SK-N-MC (cell line): ENCODE measurements at regions not wholly inside any gene's neighbourhood (a gene's known extent, or its start where the extent isn't known, plus 50 kb on each side); places are given as distances from the start of the nearest gene placed in this dataset.

Experiments used
- EZH2 ChIP-seq: fragments of 200-600 bp; sonication (generic); IDR thresholded peaks from one replicate; pipeline ENCODE4 v1.6.1; 2017; ENCODE audit warnings: antibody characterized with exemption
- FOXP2 ChIP-seq: optimal IDR thresholded peaks from 2 replicates; pipeline ENCODE3; 2011; ENCODE audit warnings: mild to moderate bottlenecking, moderate library complexity; ENCODE audit not compliant: insufficient read depth; ENCODE audit errors: extremely low read length, control extremely low read depth
- POLR2AphosphoS5 ChIP-seq: IDR thresholded peaks from 2 replicates; pipeline ENCODE4 v1.6.1; 2012; ENCODE audit warnings: mild to moderate bottlenecking, low read depth, low read length, borderline replicate concordance

DNA sequence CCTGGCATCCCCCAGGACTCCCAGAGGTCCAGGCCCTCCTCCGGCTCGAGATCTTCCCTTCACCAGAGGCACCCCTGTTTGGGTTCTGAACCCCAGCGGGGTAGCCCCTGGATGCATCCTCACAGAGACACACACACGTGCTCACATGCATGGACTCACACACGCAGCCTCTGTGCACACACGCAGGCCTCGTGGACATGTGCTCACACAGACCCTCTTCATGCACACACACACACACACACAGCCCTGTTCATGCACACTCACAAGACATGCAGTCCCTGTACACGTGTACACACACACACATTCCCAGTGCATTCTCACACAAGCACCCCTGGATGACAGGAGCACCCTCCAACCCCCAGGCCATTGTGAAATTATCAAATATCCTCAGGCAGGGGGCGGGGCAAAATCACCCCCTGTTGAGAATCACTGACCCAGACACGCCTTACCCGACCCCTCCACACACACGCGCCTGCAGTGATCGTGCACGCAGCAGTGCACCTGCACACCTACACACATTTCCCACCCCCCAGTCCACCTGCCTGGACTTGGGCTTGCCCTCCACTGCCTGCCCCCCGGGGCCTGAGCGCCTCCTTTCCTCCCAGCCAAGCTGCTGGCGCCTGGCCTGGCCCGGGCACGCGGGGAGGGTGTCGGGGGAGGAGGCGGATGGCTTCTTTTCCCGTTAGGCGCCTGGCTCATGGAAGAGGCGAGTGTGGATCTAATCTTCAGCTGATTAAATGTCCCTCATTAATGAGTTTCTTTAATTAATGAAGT, 62.6 kb downstream of the ENGASE start:
- TF ChIP-seq POLR2AphosphoS5 (no peak), EZH2 (no peak), FOXP2 (no peak)
